Spinal cord (tissue), 9 donors: ENCODE measurements at regions not wholly inside any gene's neighbourhood (a gene's known extent, or its start where the extent isn't known, plus 50 kb on each side); places are given as distances from the start of the nearest gene placed in this dataset.
A peak's percentile ranks its signal among the peaks of the same experiment; 100 is the strongest.

Source experiments
- DNase-seq, 6 donors: peaks; one replicate each; pipeline versions ENCODE4 v3.0.0 to v3.0.0-alpha.2; 2013 to 2015; ENCODE audit warnings: low spot score in 6 of 6, low read depth in 4 of 6
- H3K27ac ChIP-seq: one replicate; pipeline ENCODE4 v1.5.1; 2013; ENCODE audit warnings: low read depth, low read length, control low read depth
- H3K27me3 ChIP-seq: one replicate; pipeline ENCODE4 v1.6.1; 2013; ENCODE audit warnings: low read length; ENCODE audit not compliant: control insufficient read depth, insufficient read depth
- H3K36me3 ChIP-seq: one replicate; pipeline ENCODE4 v1.6.1; 2013; ENCODE audit warnings: low read length; ENCODE audit not compliant: control insufficient read depth, insufficient read depth
- H3K4me1 ChIP-seq: one replicate; pipeline ENCODE4 v1.6.1; 2013; ENCODE audit warnings: low read length; ENCODE audit not compliant: control insufficient read depth, insufficient read depth
- H3K4me3 ChIP-seq: one replicate; pipeline ENCODE4 v1.5.1; 2013; ENCODE audit warnings: low read depth, low read length, control low read depth
- H3K9me3 ChIP-seq: one replicate; pipeline ENCODE4 v1.6.1; 2013; ENCODE audit warnings: low read length; ENCODE audit not compliant: control insufficient read depth, insufficient read depth
- WGBS: methylation state at CpG from one replicate; pipeline ENCODE4 v1.1.5; 2013; ENCODE audit warnings: missing lambda C conversion rate; ENCODE audit not compliant: insufficient coverage; 5-methylcytosine and 5-hydroxymethylcytosine counted together
- donor health status: healthy.

GRCh38 chr7:26013551-26014083 is 138.4 kb upstream of the NFE2L3 start:
- WGBS = 50% methylated on average over 8 of the region's 9 CpGs
- H3K4me3 ChIP-seq = no peak overlapping the region
- H3K4me1 ChIP-seq = peaks cover 4% of the 10 kb centered on the region
- no peaks in the 10 kb centered on the region for H3K36me3 ChIP-seq
- no peaks in the 10 kb centered on the region for H3K9me3 ChIP-seq
- H3K27me3 ChIP-seq = no peaks in the 10 kb centered on the region
- DNase-seq = peak in 4 of 6 donors; percentile 8 to 80 (median 44)
- peak overlapping the region; percentile 35 for H3K27ac ChIP-seq

DNA sequence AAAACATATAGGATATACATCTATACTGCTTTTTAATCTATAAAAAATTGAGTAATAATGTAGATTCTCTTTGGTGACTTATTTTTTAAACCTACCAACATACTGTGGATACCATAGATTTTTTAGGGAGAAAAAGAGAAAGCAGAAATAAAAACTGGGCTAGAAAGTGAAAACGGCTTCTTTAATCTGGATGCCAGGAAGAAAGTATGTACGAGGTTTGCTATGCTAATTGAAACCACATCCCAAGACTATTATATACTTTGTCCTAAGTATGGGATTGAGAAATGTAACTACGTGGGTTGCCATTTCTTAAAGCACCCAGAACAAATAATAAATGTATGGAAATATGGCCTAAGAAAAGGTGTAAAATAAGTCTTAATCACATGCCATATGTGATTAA is 129.0 kb upstream of the NFE2L3 start:
- H3K9me3 ChIP-seq = no peaks in the 10 kb centered on the region
- WGBS = no CpG with 5 or more reads among the region's 3 CpGs
- no peaks in the 10 kb centered on the region for H3K27me3 ChIP-seq
- no peaks in the 10 kb centered on the region for H3K4me1 ChIP-seq
- H3K4me3 ChIP-seq = no peak overlapping the region
- no peak for DNase-seq
- no peaks in the 10 kb centered on the region for H3K36me3 ChIP-seq
- H3K27ac ChIP-seq = no peak overlapping the region

- no peak overlapping the region for H3K27ac ChIP-seq
- H3K36me3 ChIP-seq = no peaks in the 10 kb centered on the region
- DNase-seq = no peak
- WGBS = 100% methylated on average over 3 of the region's 3 CpGs
- H3K4me1 ChIP-seq = no peaks in the 10 kb centered on the region
- no peaks in the 10 kb centered on the region for H3K9me3 ChIP-seq
- no peak overlapping the region for H3K4me3 ChIP-seq
- no peaks in the 10 kb centered on the region for H3K27me3 ChIP-seq
Measured at GRCh38 chr7:26029911-26030310, 122.1 kb upstream of the NFE2L3 start.

DNA sequence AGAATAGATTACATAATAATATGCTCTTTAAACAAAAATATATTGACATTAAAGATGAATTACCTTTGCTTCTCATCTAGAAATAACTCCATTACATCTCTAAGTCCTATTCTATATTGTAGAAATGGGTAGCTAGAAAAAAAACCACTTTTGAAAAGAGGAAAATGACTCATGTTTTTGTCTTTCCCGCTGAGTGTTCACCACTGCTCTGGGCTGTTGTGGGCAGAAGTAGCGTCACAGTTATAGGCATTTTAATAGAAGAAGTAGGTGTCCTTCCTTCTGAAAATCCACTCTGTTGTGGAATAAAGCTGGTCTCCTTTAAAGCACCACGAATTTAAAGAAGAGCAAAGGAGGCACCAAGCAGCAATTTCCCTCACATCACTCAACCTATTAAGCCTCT is 117.6 kb upstream of the NFE2L3 start:
- H3K9me3 ChIP-seq = no peaks in the 10 kb centered on the region
- H3K4me1 ChIP-seq = no peaks in the 10 kb centered on the region
- no peak overlapping the region for H3K4me3 ChIP-seq
- no peak overlapping the region for H3K27ac ChIP-seq
- H3K36me3 ChIP-seq = no peaks in the 10 kb centered on the region
- DNase-seq = no peak
- no CpG with 5 or more reads among the region's 3 CpGs for WGBS
- no peaks in the 10 kb centered on the region for H3K27me3 ChIP-seq

- Histone ChIP-seq H3K9me3 (no peaks in the 10 kb centered on the region), H3K4me3 (no peak overlapping the region), H3K36me3 (no peaks in the 10 kb centered on the region), H3K4me1 (no peaks in the 10 kb centered on the region), H3K27me3 (peaks cover 4% of the 10 kb centered on the region), H3K27ac (no peak overlapping the region)
- no peak for DNase-seq
Measured at GRCh38 chr7:26035552-26035951, 116.4 kb upstream of the NFE2L3 start.

DNA sequence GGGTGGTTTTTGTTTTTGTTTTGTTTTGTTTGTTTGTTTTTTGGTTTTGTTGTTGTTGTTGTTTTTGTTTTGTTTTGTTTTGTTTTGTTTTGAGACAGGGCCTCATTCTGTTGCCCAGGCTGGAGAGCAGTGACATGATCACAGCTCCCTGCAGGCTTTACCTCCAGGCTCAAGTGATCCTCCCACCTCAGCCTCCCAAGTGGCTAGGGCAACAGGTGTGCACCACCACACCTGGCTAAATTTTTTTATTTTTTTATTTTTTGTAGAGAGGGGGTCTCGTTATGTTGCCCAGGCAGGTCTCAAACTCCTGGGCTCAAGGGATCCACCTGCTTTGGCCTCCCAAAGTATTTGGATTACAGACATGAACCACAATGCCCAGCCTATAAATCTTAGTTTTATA is 115.9 kb upstream of the NFE2L3 start:
- H3K4me1 ChIP-seq = no peaks in the 10 kb centered on the region
- no peak overlapping the region for H3K4me3 ChIP-seq
- H3K27ac ChIP-seq = no peak overlapping the region
- no peak for DNase-seq
- H3K36me3 ChIP-seq = no peaks in the 10 kb centered on the region
- no CpG with 5 or more reads among the region's 1 CpG for WGBS
- peaks cover 4% of the 10 kb centered on the region for H3K27me3 ChIP-seq
- no peaks in the 10 kb centered on the region for H3K9me3 ChIP-seq

DNA sequence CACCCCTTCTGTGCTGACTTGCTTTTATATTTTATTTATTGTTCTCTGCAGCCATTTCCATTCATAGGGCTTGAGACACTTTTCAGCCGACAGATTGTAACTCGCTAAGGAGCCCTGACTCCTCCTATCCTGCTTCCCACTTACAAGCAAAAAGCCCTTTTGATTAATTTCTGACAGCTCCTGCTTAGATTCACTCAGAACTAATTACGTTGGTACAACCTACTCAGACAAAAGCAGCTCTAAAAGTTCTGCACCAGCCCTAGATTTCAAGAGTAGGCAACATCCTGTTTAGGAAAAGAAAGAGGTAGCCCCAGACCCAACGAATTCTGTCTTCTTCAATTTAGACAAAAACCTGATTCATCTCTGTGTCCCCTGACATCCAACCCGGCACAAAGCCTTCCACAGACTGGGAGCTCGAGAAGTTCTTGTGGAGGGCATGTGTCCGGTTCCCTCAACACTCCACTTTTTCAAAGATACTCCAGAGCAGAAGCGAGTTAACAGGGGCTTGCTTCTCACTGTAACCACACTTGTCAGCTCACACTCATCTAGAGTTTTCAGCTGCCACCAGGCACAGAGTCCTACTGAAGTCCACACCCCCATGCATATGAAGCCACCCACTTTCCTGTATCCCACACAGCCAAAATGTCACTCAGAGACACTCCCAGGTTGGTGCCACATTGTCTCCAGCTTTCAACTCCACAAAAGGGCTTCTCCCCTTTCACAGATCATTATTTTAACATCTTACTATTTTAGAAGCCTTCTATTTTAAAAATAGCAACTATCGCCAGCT is 113.6 kb upstream of the NFE2L3 start:
- Histone ChIP-seq H3K27ac (no peak overlapping the region), H3K36me3 (no peaks in the 10 kb centered on the region), H3K4me1 (no peaks in the 10 kb centered on the region), H3K27me3 (peaks cover 4% of the 10 kb centered on the region), H3K9me3 (no peaks in the 10 kb centered on the region), H3K4me3 (no peak overlapping the region)
- 46% methylated on average over 5 of the region's 9 CpGs for WGBS
- DNase-seq = no peak

DNA sequence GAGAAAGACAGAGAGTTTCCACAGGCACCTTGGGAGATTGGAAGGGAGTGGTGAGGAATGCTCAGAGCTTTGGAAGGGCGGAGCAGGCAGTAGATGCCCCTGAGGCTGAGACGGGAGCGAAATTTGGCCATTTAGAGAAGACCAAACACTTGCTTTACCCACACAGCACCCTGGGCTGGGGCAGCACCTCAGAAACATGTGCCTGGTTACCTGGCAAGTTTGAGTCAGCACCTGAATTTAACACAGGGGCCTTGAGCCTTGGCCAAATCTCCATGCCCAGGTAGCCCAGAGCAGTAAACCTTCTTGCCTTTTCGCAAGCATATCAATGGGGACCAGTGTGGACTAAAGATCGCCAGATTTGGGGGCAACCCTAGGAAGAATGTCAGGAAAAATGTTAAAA is 111.9 kb upstream of the NFE2L3 start:
- H3K4me1 ChIP-seq = no peaks in the 10 kb centered on the region
- H3K9me3 ChIP-seq = no peaks in the 10 kb centered on the region
- WGBS = 80% methylated on average over 1 of the region's 5 CpGs
- H3K27me3 ChIP-seq = peaks cover 4% of the 10 kb centered on the region
- H3K4me3 ChIP-seq = no peak overlapping the region
- no peak for DNase-seq
- no peaks in the 10 kb centered on the region for H3K36me3 ChIP-seq
- H3K27ac ChIP-seq = no peak overlapping the region

DNA sequence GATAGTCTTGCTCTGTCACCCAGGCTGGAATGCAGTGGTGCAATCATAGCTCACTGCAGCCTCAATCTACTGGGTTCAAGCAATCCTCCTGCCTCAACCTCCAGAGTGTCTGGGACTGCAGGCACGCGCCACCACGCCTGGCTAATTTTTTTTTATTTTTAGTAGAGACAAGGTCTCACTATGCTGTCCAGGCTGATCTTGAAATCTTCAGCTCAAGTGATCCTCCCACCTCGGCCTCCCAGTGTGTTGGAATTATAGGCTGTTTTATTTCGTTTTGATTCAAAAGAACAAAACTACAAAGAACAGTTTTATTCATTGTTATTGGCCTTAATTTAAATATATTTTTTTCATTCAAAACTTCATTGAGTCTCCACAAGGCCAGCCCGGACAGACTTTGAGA is 109.8 kb upstream of the NFE2L3 start:
- no peaks in the 10 kb centered on the region for H3K4me1 ChIP-seq
- no peak overlapping the region for H3K27ac ChIP-seq
- H3K27me3 ChIP-seq = peaks cover 4% of the 10 kb centered on the region
- no peak overlapping the region for H3K4me3 ChIP-seq
- no peaks in the 10 kb centered on the region for H3K36me3 ChIP-seq
- DNase-seq = no peak
- no CpG with 5 or more reads among the region's 6 CpGs for WGBS
- H3K9me3 ChIP-seq = no peaks in the 10 kb centered on the region

DNA sequence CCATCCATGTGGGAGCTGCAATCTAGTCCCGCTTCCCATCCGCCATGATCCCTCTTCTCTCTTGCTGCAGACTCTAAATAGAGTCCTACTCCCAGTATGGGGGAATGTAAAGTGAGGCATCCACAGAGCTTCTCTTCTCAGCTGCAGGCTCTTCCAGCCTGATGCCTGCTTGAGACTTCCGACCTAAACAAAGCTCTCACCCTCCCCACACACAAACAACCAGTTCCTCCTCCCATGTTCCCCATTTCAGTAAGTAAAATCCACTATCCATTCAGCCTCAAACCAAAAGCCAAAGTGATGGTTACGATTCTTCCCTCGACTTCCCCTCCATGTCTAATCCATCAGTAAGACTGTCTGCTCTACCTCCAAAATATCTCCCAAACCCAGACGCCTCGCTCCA is 108.2 kb upstream of the NFE2L3 start:
- WGBS = 91% methylated on average over 5 of the region's 7 CpGs

More for the DNA sequence above, 108.2 kb upstream of the NFE2L3 start:
- Histone ChIP-seq H3K27me3 (peaks cover 4% of the 10 kb centered on the region), H3K4me1 (no peaks in the 10 kb centered on the region), H3K36me3 (no peaks in the 10 kb centered on the region), H3K4me3 (no peak overlapping the region), H3K9me3 (no peaks in the 10 kb centered on the region), H3K27ac (no peak overlapping the region)
- no peak for DNase-seq
